NT2/D1 (cell line): ENCODE measurements at regions not wholly inside any gene's neighbourhood (a gene's known extent, or its start where the extent isn't known, plus 50 kb on each side); places are given as distances from the start of the nearest gene placed in this dataset.

Experiments
- SUZ12 ChIP-seq: IDR thresholded peaks from 2 replicates; pipeline ENCODE4 v1.6.1; 2011; ENCODE audit not compliant: insufficient read length, insufficient read depth; ENCODE audit errors: extremely low read depth
- ZNF274 ChIP-seq: IDR thresholded peaks from 2 replicates; pipeline ENCODE4 v1.6.1; 2011; ENCODE audit warnings: mild to moderate bottlenecking, low read depth, low read length

GRCh38 chr20:12028771-12029170 is 111.1 kb downstream of the BTBD3 start:
- TF ChIP-seq ZNF274 (no peak), SUZ12 (no peak)
